Stimulated activated naive CD8-positive, alpha-beta T cell treated with anti-CD3 and anti-CD28 coated beads, Interleukin-15, Interleukin-2, amounts not matched to agents 100 ng/mL and 50 ng/mL, for 24 hours (primary cell): ENCODE measurements at regions not wholly inside any gene's neighbourhood (a gene's known extent, or its start where the extent isn't known, plus 50 kb on each side); places are given as distances from the start of the nearest gene placed in this dataset.
"Not testable (repeated sequence)": the region's sequence is repeated elsewhere in the genome, so short reads cannot be mapped to it uniquely, and the experiment has no call there.

Source experiments
- H3K27ac Mint-ChIP-seq: one replicate; pipeline ENCODE4 v1.8.0; 2021; ENCODE audit warnings: mild to moderate bottlenecking, mixed read lengths
- H3K27me3 Mint-ChIP-seq: one replicate; pipeline ENCODE4 v1.8.0; 2021; ENCODE audit warnings: mixed read lengths
- H3K36me3 Mint-ChIP-seq: one replicate; pipeline ENCODE4 v1.8.0; 2021; ENCODE audit warnings: low read depth, mixed read lengths
- H3K4me1 Mint-ChIP-seq: one replicate; pipeline ENCODE4 v1.8.0; 2021; ENCODE audit warnings: low read depth, mixed read lengths
- H3K4me3 Mint-ChIP-seq: one replicate; pipeline ENCODE4 v1.8.0; 2021; ENCODE audit warnings: mild to moderate bottlenecking, mixed read lengths
- H3K9me3 Mint-ChIP-seq: one replicate; pipeline ENCODE4 v1.8.0; 2021; ENCODE audit warnings: mixed read lengths

DNA sequence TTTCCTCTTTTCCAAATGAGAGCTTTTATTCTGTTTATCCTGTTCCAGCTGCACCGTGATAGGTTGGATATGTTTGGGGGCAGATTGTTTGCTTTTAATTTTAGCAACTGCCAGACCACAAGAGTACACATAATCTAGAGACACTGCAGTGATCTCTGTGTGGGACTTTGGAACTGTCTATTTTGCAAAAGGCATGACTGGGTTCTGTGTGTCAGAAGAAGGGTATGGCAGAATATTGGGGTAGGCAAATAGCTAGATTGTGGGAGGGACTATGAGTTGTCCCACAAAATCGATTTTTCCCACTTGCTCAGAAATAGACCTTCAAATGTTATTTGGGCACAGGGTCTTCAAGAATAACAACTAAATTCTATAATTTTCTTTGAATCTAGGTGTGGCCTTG lies 275.9 kb upstream of the KITLG start:
- Mint-ChIP-seq H3K27me3 (no peaks in the 10 kb centered on the region), H3K36me3 (no peaks in the 10 kb centered on the region), H3K4me3 (no peak overlapping the region), H3K27ac (no peak overlapping the region), H3K9me3 (no peaks in the 10 kb centered on the region), H3K4me1 (no peaks in the 10 kb centered on the region)

- no peak overlapping the region for H3K27ac Mint-ChIP-seq
- H3K4me3 Mint-ChIP-seq: no peak overlapping the region
- H3K9me3 Mint-ChIP-seq: no peaks in the 10 kb centered on the region
- no peaks in the 10 kb centered on the region for H3K27me3 Mint-ChIP-seq
- no peaks in the 10 kb centered on the region for H3K36me3 Mint-ChIP-seq
- H3K4me1 Mint-ChIP-seq: no peaks in the 10 kb centered on the region
Measured at GRCh38 chr12:88855301-88855700, 275.0 kb upstream of the KITLG start.

DNA sequence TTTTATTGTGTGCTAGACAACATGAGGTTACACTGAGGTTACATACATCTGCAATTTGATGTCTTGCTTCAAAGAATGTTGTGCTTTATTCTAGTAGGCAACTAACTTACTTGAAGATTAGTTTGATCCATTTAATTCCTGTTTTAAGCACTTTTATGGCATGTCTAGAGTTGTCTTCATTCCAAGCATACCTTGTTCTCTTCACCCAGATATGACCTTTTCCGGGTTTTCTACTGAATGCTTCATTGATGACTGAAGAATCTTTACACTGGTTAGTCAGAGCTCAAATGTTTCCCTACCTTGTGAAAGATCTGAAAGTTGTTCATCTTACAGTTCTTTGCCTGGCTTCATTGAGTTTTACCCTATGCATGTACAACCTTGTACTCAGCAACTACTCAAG lies 274.0 kb upstream of the KITLG start:
- Mint-ChIP-seq H3K27me3 (no peaks in the 10 kb centered on the region), H3K27ac (no peak overlapping the region), H3K9me3 (no peaks in the 10 kb centered on the region), H3K4me1 (no peaks in the 10 kb centered on the region), H3K4me3 (no peak overlapping the region), H3K36me3 (no peaks in the 10 kb centered on the region)

GRCh38 chr12:88847246-88847645 lies 267.0 kb upstream of the KITLG start:
- H3K27me3 Mint-ChIP-seq, H3K4me3 Mint-ChIP-seq, H3K27ac Mint-ChIP-seq, H3K4me1 Mint-ChIP-seq, H3K9me3 Mint-ChIP-seq, H3K36me3 Mint-ChIP-seq: not testable (repeated sequence)

- Mint-ChIP-seq H3K27me3 (no peaks in the 10 kb centered on the region), H3K36me3 (no peaks in the 10 kb centered on the region), H3K27ac (no peak overlapping the region), H3K4me1 (no peaks in the 10 kb centered on the region), H3K4me3 (no peak overlapping the region), H3K9me3 (peaks cover 4% of the 10 kb centered on the region)
Measured at GRCh38 chr12:88844426-88844825, 264.2 kb upstream of the KITLG start.

- Mint-ChIP-seq H3K27ac (no peak overlapping the region), H3K4me1 (no peaks in the 10 kb centered on the region), H3K9me3 (peaks cover 4% of the 10 kb centered on the region), H3K27me3 (no peaks in the 10 kb centered on the region), H3K36me3 (no peaks in the 10 kb centered on the region), H3K4me3 (no peak overlapping the region)
Measured at GRCh38 chr12:88842314-88842713, 262.0 kb upstream of the KITLG start.

DNA sequence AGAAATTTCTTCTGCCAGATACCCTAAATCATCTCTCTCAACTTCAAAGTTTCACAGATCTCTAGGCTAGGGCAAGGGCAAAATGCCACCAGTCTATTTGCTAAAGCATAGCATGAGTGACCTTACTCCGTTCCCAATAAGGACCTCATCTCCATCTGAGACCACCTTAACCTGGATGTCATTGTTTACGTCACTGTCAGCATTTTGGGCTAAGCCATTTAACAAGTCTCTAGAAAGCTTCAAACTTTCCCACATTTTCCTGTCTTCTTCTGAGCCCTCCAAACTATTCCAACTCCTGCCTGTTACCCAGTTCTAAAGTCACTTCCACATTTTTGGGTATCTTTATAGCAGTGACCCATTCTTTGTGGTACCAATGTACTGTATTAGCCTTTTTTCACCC lies 259.2 kb upstream of the KITLG start:
- peaks cover 4% of the 10 kb centered on the region for H3K9me3 Mint-ChIP-seq

GRCh38 chr12:88836156-88836555 lies 255.9 kb upstream of the KITLG start:
- Mint-ChIP-seq H3K27ac (no peak overlapping the region), H3K36me3 (no peaks in the 10 kb centered on the region), H3K4me3 (no peak overlapping the region), H3K4me1 (no peaks in the 10 kb centered on the region), H3K27me3 (no peaks in the 10 kb centered on the region), H3K9me3 (peaks cover 4% of the 10 kb centered on the region)

More for the DNA sequence above, 259.2 kb upstream of the KITLG start:
- H3K36me3 Mint-ChIP-seq: no peaks in the 10 kb centered on the region
- H3K27ac Mint-ChIP-seq: no peak overlapping the region
- no peaks in the 10 kb centered on the region for H3K4me1 Mint-ChIP-seq
- H3K27me3 Mint-ChIP-seq: no peaks in the 10 kb centered on the region
- no peak overlapping the region for H3K4me3 Mint-ChIP-seq

DNA sequence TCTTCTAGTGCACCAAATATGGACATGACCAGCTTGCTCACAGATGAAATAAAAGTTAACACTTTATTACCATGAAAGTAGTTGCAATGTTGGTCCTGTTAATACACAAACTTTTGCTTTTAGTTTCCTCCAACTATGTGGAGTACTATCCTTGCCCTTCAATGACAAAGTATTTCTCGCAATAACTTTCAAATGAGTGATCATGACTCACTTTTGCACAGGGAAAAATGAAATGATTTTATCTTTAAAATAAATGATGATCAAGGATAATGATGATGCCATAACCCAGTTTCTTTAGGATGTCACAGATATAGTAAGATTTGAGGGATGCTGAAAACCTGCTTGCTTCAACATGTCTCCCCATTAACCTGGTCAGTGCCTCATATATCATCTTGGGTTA lies 254.0 kb upstream of the KITLG start:
- Mint-ChIP-seq H3K27ac (no peak overlapping the region), H3K4me1 (no peaks in the 10 kb centered on the region), H3K36me3 (no peaks in the 10 kb centered on the region), H3K4me3 (no peak overlapping the region), H3K9me3 (no peaks in the 10 kb centered on the region), H3K27me3 (no peaks in the 10 kb centered on the region)

DNA sequence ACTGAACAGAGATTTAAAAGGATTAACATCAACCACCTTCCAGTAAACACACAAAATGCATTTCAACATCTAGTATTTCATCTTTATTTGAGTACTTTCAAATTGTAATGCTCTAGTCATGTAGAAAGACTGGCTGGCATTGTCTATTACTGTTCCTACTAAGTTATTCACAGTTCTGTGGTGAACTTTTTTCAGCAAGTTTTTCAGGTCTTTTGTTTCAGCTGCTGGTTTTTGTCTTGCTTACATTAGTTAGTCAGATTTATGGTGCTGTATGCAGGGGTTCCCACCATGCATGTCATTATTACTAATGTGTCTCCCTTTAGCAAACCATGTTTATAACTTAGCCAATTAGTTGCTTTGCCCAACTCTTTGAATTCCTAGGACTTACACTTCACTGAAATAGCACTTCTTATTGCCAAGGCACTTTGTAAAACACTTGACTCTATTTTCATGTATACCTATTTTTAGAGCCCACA lies 253.4 kb upstream of the KITLG start:
- Mint-ChIP-seq H3K36me3 (no peaks in the 10 kb centered on the region), H3K27me3 (no peaks in the 10 kb centered on the region), H3K4me3 (no peak overlapping the region), H3K9me3 (no peaks in the 10 kb centered on the region), H3K4me1 (no peaks in the 10 kb centered on the region), H3K27ac (no peak overlapping the region)

DNA sequence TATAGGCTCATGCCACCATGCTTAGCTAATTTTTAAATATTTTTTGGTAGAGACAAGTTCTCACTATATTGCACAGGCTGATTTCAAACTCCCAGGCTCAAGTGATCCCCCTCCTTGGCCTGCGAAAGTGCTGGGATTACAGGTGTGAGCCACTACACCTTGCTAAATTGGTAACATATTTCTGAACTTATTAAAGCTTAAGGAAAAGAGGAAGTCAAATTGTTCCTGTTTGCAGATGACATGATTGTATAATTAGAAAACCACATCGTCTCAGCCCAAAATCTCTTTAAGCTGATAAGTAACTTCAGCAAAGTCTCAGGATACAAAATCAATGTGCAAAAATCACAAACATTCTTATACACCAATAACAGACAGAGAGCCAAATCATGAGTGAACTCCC lies 248.3 kb upstream of the KITLG start:
- H3K4me1 Mint-ChIP-seq, H3K27ac Mint-ChIP-seq, H3K27me3 Mint-ChIP-seq, H3K9me3 Mint-ChIP-seq, H3K4me3 Mint-ChIP-seq, H3K36me3 Mint-ChIP-seq: not testable (repeated sequence)

DNA sequence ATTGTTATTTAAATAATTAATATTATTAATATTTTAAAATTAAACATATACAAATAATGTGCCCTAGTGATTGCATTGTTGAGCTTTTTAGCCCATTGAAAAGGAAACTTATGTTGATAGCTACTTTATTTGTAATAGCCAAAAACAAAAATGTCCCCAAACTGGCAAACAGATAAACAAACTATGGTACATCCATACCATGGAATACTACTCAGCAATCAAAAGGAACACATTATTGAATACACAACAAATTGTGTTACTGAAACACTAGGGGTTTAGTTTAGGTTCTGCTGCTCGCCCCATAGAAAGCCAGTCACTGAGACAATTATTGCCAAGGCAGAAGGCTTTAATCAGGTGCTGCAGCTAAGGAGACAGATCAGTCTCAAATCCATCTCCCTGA lies 239.7 kb upstream of the KITLG start:
- no peaks in the 10 kb centered on the region for H3K9me3 Mint-ChIP-seq
- H3K27ac Mint-ChIP-seq: no peak overlapping the region
- H3K27me3 Mint-ChIP-seq: no peaks in the 10 kb centered on the region
- H3K36me3 Mint-ChIP-seq: no peaks in the 10 kb centered on the region
- no peak overlapping the region for H3K4me3 Mint-ChIP-seq
- H3K4me1 Mint-ChIP-seq: no peaks in the 10 kb centered on the region

- Mint-ChIP-seq H3K36me3 (no peaks in the 10 kb centered on the region), H3K9me3 (no peaks in the 10 kb centered on the region), H3K4me1 (no peaks in the 10 kb centered on the region), H3K27me3 (no peaks in the 10 kb centered on the region), H3K27ac (no peak overlapping the region), H3K4me3 (no peak overlapping the region)
Measured at GRCh38 chr12:88816201-88816600, 235.9 kb upstream of the KITLG start.

GRCh38 chr12:88814779-88815178 lies 234.5 kb upstream of the KITLG start:
- Mint-ChIP-seq H3K9me3 (no peaks in the 10 kb centered on the region), H3K4me3 (no peak overlapping the region), H3K27ac (no peak overlapping the region), H3K27me3 (no peaks in the 10 kb centered on the region), H3K36me3 (no peaks in the 10 kb centered on the region), H3K4me1 (no peaks in the 10 kb centered on the region)

GRCh38 chr12:88812610-88813009 lies 232.3 kb upstream of the KITLG start:
- H3K27ac Mint-ChIP-seq: no peak overlapping the region
- no peaks in the 10 kb centered on the region for H3K27me3 Mint-ChIP-seq
- H3K9me3 Mint-ChIP-seq: no peaks in the 10 kb centered on the region
- no peak overlapping the region for H3K4me3 Mint-ChIP-seq
- H3K4me1 Mint-ChIP-seq: no peaks in the 10 kb centered on the region
- H3K36me3 Mint-ChIP-seq: no peaks in the 10 kb centered on the region

- H3K36me3 Mint-ChIP-seq: no peaks in the 10 kb centered on the region
- H3K27me3 Mint-ChIP-seq: no peaks in the 10 kb centered on the region
- H3K9me3 Mint-ChIP-seq: no peaks in the 10 kb centered on the region
- no peaks in the 10 kb centered on the region for H3K4me1 Mint-ChIP-seq
- H3K4me3 Mint-ChIP-seq: no peak overlapping the region
- no peak overlapping the region for H3K27ac Mint-ChIP-seq
Measured at GRCh38 chr12:88810806-88811205, 230.5 kb upstream of the KITLG start.

GRCh38 chr12:88809841-88810240 lies 229.6 kb upstream of the KITLG start:
- H3K4me1 Mint-ChIP-seq, H3K4me3 Mint-ChIP-seq, H3K27me3 Mint-ChIP-seq, H3K9me3 Mint-ChIP-seq, H3K36me3 Mint-ChIP-seq: not testable (repeated sequence)
- peak overlapping the region; percentile 43 for H3K27ac Mint-ChIP-seq
